Activated CD8-positive, alpha-beta memory T cell treated with anti-CD3 and anti-CD28 coated beads, Interleukin-2, amount 10 ng/mL, durations not matched to agents 7 days and 5 days (primary cell): ENCODE measurements at regions not wholly inside any gene's neighbourhood (a gene's known extent, or its start where the extent isn't known, plus 50 kb on each side); places are given as distances from the start of the nearest gene placed in this dataset.
"Not testable (repeated sequence)": the region's sequence is repeated elsewhere in the genome, so short reads cannot be mapped to it uniquely, and the experiment has no call there.

Experiments
- ATAC-seq: fragments of 150-1000 bp; cut with Tn5 transposase; one replicate; pipeline ENCODE4 v1.10.0; 2021; ENCODE audit warnings: moderate library complexity
- CTCF ChIA-PET: fragments of 350-600 bp; sonication (Branson Sonifier 250); formaldehyde crosslinking; loops from one replicate; lab custom pipeline; 2021; ENCODE audit warnings: antibody characterized with exemption; lab: Charles Lee
- DNase-seq: peaks from one replicate; pipeline ENCODE4 v3.0.0-alpha.2; 2020
- H3K27ac Mint-ChIP-seq: one replicate; pipeline ENCODE4 v1.8.0; 2021; ENCODE audit warnings: mild to moderate bottlenecking, mixed read lengths
- H3K27me3 Mint-ChIP-seq: one replicate; pipeline ENCODE4 v1.8.0; 2021; ENCODE audit warnings: mixed read lengths
- H3K36me3 Mint-ChIP-seq: one replicate; pipeline ENCODE4 v1.8.0; 2021; ENCODE audit warnings: mild to moderate bottlenecking, mixed read lengths
- H3K4me1 Mint-ChIP-seq: one replicate; pipeline ENCODE4 v1.8.0; 2021; ENCODE audit warnings: mixed read lengths
- H3K4me3 Mint-ChIP-seq: one replicate; pipeline ENCODE4 v1.8.0; 2021; ENCODE audit warnings: mild to moderate bottlenecking, moderate library complexity, mixed read lengths
- H3K9me3 Mint-ChIP-seq: one replicate; pipeline ENCODE4 v1.8.0; 2022; ENCODE audit warnings: low read depth, mixed read lengths

DNA sequence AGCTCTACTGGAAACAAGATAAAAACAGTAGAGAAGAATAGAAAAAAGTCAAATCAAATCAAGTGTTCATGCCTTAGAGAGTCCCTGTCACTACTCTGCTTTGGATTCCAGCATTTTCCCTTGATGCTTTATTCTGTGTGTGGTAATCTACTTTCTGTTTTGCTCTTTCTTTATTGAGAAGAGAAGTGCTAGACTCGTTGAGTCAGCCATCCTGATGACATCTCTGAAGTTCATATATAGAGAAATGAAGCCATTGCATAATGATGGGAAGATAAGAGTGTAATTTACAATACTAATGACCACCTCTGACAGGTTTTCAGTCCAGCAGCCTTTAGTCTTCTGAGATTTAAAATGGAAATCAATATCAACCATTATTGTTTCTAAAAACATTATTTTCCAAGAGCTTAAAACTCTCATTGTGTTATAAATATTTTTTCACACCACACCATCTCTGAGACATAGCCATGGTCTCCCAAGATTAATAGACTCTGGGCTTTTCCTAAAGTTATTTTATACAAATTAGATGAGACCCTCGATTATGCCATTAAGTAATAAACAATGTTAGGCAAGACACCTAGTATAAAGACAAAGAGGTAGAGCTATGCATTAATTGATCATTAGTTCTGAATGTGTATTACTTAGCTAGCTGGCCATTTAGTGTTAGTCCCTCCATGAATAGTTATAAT, 679.0 kb upstream of the ACVR2A start:
- Mint-ChIP-seq H3K27ac (no peak overlapping the region), H3K36me3 (no peaks in the 10 kb centered on the region), H3K4me3 (no peak overlapping the region), H3K9me3 (peaks cover 2% of the 10 kb centered on the region), H3K27me3 (no peaks in the 10 kb centered on the region), H3K4me1 (no peaks in the 10 kb centered on the region)
- CTCF ChIA-PET = no interaction called here
- ATAC-seq (no peak), DNase-seq (no peak)

DNA sequence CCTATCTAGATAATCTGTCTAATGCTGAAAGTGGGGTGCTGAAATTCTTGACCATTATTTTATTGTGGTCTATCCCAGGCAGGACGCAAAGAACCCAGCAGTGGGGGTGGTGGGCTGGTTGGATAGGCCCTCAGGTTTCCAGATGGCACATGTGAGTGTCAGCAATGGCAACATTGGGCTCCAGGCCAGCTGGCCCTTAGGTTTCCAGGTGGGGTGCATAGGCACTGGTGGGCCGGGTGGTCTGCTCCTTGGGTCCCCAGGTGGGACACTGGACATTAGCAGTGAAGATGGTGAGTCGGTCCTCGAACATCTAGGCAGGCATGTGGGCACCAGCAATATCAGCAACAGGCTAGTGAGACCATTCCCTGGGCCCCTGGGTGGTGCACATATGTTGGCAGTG, 680.3 kb upstream of the ACVR2A start:
- CTCF ChIA-PET = no interaction called here
- H3K27ac Mint-ChIP-seq = no peak overlapping the region
- no peaks in the 10 kb centered on the region for H3K4me1 Mint-ChIP-seq
- H3K9me3 Mint-ChIP-seq = peaks cover 2% of the 10 kb centered on the region
- no peaks in the 10 kb centered on the region for H3K36me3 Mint-ChIP-seq
- DNase-seq (no peak), ATAC-seq (no peak)
- H3K4me3 Mint-ChIP-seq = no peak overlapping the region
- H3K27me3 Mint-ChIP-seq = no peaks in the 10 kb centered on the region

DNA sequence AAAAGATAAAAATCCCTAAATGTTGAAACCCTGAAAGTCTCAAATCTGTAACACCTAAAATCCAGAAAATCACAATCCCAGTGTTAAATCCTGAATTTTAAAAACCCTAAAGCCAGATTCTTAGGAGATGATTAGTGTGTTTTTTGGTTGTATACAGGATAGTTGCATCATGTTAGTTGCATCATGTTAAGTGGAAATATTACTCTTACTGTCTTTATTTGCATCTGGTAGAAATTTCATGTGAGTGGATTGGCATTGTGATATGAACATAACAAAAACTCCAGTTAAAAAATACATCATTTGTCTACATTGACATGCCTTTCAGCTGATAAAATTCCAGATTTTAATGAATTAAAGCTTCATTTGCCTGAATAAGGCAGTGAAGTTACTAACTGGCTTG, 683.1 kb upstream of the ACVR2A start:
- H3K9me3 Mint-ChIP-seq = peaks cover 2% of the 10 kb centered on the region
- H3K27me3 Mint-ChIP-seq = no peaks in the 10 kb centered on the region
- H3K36me3 Mint-ChIP-seq = no peaks in the 10 kb centered on the region
- ATAC-seq (no peak), DNase-seq (no peak)
- CTCF ChIA-PET = no interaction called here
- H3K27ac Mint-ChIP-seq = no peak overlapping the region
- no peaks in the 10 kb centered on the region for H3K4me1 Mint-ChIP-seq
- H3K4me3 Mint-ChIP-seq = no peak overlapping the region

DNA sequence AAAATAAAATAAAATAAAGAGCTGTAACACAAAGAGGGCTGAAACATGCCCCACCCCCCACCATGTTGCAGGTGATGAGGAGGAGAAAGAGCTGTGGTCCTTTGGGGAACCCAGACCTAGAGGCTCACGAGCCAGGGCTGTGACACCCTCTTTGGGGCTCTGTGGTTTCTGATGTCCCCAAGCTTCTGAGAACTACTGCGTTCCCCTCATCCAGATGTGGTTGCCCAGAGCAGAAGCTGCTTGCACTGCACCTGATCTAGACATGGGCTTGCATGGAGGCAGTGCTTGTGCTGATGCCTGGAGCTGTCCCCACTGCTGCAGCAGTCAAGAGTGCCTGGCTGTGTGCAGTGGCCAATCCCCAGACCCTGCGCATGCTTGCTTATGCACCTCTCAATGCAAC, 687.9 kb upstream of the ACVR2A start:
- H3K36me3 Mint-ChIP-seq = no peaks in the 10 kb centered on the region
- no peaks in the 10 kb centered on the region for H3K4me1 Mint-ChIP-seq
- CTCF ChIA-PET = no interaction called here
- H3K9me3 Mint-ChIP-seq = no peaks in the 10 kb centered on the region
- no peak for ATAC-seq
- H3K27me3 Mint-ChIP-seq = no peaks in the 10 kb centered on the region
- no peak for DNase-seq
- H3K4me3 Mint-ChIP-seq = no peak overlapping the region
- no peak overlapping the region for H3K27ac Mint-ChIP-seq

DNA sequence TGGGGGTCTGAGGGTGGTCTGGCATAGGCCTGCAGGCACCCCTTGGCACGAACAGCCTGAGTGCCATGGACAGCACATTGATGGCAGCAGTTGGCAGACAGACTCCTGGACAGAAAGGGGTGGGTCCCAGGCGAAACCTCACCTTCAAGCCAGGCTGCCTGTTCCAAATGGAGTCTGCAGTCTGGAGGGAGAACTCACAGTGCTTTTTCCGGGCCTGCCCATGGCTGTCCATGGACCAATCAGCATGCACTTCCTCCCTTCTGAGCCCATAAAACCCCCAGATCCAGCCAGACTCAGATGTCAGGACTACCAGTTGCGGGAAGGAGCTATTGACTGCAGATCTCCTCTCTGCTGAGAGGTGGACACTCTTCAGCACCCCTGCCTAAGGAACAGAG, 694.6 kb upstream of the ACVR2A start:
- H3K27ac Mint-ChIP-seq = no peak overlapping the region
- no peaks in the 10 kb centered on the region for H3K27me3 Mint-ChIP-seq
- CTCF ChIA-PET = no interaction called here

DNA sequence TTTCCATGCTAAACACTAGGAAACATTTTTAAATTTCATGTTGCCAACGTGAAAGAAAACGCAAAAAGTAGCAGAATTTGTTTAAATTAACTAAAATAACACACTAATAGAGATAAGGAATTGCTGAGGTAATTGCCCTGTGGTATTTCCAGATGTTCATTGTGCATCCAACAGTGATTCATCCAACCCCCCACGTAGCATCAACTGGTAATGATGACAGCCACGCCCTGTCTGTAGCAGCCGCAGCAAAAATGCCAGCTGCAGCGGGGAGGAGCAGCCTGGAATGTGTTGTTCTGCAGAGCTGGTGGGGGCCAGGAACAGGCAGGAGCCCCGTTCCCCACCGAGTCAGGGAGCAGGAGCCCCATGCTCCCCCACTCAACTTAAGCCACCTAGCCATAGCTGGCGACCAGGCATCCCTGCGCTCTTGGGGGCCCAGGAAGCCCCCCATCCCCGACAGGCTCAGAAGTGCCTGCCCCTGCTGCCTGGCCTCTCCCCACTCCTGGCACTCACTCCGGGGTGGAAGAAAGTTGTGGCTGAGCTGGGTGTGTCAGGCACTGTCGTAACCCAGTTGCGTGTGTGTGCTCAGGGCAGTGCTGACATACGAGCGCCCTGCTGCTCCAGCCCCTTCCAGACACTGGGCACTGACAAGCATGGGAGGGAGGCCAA, 695.1 kb upstream of the ACVR2A start:
- no peaks in the 10 kb centered on the region for H3K9me3 Mint-ChIP-seq
- H3K4me1 Mint-ChIP-seq = no peaks in the 10 kb centered on the region
- DNase-seq = no peak
- CTCF ChIA-PET = no interaction called here
- no peak for ATAC-seq
- H3K27me3 Mint-ChIP-seq = no peaks in the 10 kb centered on the region
- H3K27ac Mint-ChIP-seq = no peak overlapping the region
- no peaks in the 10 kb centered on the region for H3K36me3 Mint-ChIP-seq
- H3K4me3 Mint-ChIP-seq = no peak overlapping the region

More for the DNA sequence above, 694.6 kb upstream of the ACVR2A start:
- DNase-seq (no peak), ATAC-seq (no peak)
- no peaks in the 10 kb centered on the region for H3K36me3 Mint-ChIP-seq
- H3K4me3 Mint-ChIP-seq = no peak overlapping the region
- H3K9me3 Mint-ChIP-seq = no peaks in the 10 kb centered on the region
- no peaks in the 10 kb centered on the region for H3K4me1 Mint-ChIP-seq

DNA sequence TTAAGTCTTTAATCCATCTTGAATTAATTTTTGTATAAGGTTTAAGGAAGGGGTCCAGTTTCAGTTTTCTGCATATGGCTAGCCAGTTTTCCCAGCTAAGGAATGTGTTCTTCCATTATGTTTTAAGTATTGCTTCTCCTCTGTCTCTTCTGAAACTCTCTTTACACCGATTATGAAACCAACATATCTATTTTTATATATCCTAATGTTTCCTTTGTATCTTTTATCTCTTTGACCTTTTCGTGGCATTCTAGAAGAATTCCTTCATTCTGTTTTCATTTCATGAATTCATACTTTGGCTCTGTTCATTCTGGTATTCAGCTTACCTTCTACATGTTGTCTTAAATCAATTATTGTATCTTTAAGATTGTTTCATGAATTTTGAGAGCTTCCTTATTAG, 697.0 kb upstream of the ACVR2A start:
- no peak overlapping the region for H3K4me3 Mint-ChIP-seq
- no peak overlapping the region for H3K27ac Mint-ChIP-seq
- DNase-seq (no peak), ATAC-seq (no peak)
- CTCF ChIA-PET = no interaction called here
- H3K9me3 Mint-ChIP-seq = no peaks in the 10 kb centered on the region
- no peaks in the 10 kb centered on the region for H3K4me1 Mint-ChIP-seq
- H3K36me3 Mint-ChIP-seq = no peaks in the 10 kb centered on the region
- H3K27me3 Mint-ChIP-seq = no peaks in the 10 kb centered on the region

DNA sequence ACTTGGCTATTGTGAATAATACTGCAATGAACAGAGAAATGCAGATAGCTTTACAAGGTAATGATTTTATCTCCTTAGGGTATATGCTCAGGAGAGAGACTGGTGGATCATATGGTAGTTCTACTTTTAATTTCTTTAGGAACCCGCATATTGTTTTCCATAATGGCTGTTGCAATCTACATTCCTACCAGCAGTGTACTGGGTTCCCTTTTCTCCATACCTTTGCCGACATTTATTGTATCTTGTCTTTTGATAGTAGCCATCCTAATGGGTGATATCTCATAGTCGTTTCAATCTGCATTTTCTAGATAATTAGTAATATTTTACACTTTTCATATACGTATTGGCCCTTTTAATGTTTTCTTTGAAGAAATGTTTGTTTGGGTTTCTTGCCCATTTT, 702.9 kb upstream of the ACVR2A start:
- no peaks in the 10 kb centered on the region for H3K4me1 Mint-ChIP-seq
- H3K4me3 Mint-ChIP-seq = no peak overlapping the region
- DNase-seq (no peak), ATAC-seq (no peak)
- H3K27ac Mint-ChIP-seq = no peak overlapping the region
- H3K9me3 Mint-ChIP-seq = no peaks in the 10 kb centered on the region
- no peaks in the 10 kb centered on the region for H3K27me3 Mint-ChIP-seq
- H3K36me3 Mint-ChIP-seq = no peaks in the 10 kb centered on the region
- CTCF ChIA-PET = interaction anchor here (1.0 kb wide), 1 partner anchor 49 kb away, joined by 3 read pairs; no protein-coding TSS in a partner anchor

DNA sequence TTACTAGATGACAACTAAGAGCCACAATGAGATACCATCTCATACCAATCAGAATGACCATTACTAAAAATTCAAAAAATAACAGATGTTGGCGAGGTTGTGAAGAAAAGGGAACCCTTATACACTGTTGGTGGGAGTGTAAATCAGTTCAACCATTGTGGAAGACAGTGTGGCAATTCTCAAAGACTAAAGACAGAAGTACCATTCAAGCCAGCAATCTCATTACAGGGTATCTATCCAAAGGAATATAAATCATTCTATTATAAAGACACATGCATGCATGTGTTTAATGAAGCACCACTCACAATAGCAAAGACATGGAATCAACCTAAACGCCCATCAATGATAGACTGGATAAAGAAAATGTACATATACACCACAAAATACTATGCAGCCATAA, 705.1 kb upstream of the ACVR2A start:
- DNase-seq, H3K27me3 Mint-ChIP-seq, H3K27ac Mint-ChIP-seq, ATAC-seq, H3K36me3 Mint-ChIP-seq, CTCF ChIA-PET, H3K9me3 Mint-ChIP-seq, H3K4me1 Mint-ChIP-seq, H3K4me3 Mint-ChIP-seq: not testable (repeated sequence)

DNA sequence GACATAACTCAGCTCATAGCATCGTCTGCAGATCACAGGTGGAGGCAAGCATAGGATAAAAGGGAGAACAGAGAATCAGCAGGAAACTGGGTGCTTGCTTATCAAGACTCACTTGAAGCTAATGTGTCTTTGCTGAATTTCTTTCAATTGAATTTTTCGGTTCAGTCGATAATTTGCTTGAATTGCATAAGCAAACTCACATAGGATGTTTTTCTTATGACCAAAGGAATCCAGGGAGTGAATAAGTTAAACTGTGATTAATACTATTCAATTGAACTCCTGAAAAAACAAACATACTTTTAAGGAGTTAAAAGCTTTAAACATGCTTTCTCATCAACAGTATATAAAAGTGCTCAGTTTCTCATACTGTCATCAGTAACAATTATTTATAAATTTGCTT, 707.1 kb upstream of the ACVR2A start:
- no peaks in the 10 kb centered on the region for H3K4me1 Mint-ChIP-seq
- no peak overlapping the region for H3K27ac Mint-ChIP-seq
- H3K27me3 Mint-ChIP-seq = no peaks in the 10 kb centered on the region
- H3K36me3 Mint-ChIP-seq = no peaks in the 10 kb centered on the region
- DNase-seq = no peak
- CTCF ChIA-PET = interaction anchor here (1.2 kb wide), 1 partner anchor 30 kb away, joined by 3 read pairs; no protein-coding TSS in a partner anchor
- no peaks in the 10 kb centered on the region for H3K9me3 Mint-ChIP-seq
- no peak overlapping the region for H3K4me3 Mint-ChIP-seq
- ATAC-seq = no peak

DNA sequence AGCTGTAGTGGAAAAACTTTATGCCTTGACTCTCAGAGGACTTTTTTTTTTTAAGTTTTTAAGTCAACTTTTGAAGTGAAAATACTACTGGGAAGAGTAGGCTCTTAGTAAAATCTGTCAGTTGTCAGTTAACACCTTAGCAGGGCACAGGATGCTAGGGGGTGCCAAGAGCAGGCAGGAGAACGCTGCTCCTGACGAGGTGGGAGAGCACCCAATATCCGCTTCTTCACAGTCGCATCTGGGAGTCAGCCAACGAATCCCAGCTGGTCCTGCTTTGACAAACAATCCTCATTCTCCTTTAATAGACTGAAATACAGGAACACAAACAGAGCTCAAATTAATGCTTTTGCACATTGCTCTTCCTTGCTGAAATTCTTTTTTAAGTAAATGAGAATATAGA, 709.5 kb upstream of the ACVR2A start:
- DNase-seq (no peak), ATAC-seq (no peak)
- Mint-ChIP-seq H3K4me3 (no peak overlapping the region), H3K36me3 (no peaks in the 10 kb centered on the region), H3K9me3 (no peaks in the 10 kb centered on the region), H3K27me3 (no peaks in the 10 kb centered on the region), H3K27ac (no peak overlapping the region), H3K4me1 (no peaks in the 10 kb centered on the region)
- CTCF ChIA-PET = no interaction called here

DNA sequence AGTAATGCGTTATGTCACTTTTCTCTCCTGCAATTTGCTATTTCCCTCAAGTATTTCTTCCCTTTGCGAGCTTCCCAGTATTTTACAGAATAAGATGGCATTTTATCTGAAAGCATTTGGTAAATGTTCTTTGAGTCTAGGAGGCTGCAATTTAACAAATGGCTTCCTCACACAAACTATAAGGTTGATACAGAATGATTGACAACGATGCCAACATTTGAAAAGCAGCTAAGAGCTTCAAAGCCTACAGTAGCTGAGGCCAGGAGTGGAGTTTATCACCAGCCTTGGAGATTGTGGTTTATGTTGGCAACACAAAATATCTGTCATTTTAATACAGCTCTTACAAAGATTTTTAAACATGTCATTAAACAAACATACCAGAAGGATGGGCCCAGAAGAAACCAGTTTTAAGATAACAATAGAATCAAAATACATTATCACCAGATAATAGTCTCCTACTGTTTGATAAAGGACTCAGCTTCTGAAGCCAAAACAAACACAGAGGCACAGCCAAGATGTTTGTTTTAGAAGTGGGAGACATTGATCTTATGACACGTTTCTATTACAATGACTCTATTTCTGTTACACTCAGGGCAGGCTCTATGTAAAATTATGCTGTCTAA, 711.4 kb upstream of the ACVR2A start:
- ATAC-seq = no peak
- H3K27me3 Mint-ChIP-seq = no peaks in the 10 kb centered on the region
- H3K9me3 Mint-ChIP-seq = no peaks in the 10 kb centered on the region
- CTCF ChIA-PET = no interaction called here
- H3K36me3 Mint-ChIP-seq = no peaks in the 10 kb centered on the region
- H3K4me3 Mint-ChIP-seq = no peak overlapping the region
- DNase-seq = no peak
- H3K4me1 Mint-ChIP-seq = no peaks in the 10 kb centered on the region
- no peak overlapping the region for H3K27ac Mint-ChIP-seq

DNA sequence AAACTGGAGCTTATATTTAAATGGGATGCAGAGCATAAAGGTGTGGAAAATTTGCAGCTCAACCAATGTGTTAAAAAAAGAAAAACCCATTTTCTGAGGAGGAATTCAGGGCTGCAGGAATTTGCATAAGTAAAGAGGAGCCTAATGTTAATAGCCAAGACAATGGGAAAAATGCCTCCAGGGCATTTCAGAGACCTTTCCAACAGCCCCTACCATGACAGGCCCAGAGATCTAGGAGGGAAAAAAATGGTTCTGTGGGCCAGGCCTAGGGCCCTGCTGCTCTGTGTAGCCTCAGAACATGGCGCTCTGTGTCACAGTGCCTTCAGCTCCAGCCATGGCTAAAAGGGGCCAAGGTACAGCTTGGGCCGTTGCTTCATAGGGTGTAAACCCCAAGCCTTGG, 719.7 kb upstream of the ACVR2A start:
- H3K9me3 Mint-ChIP-seq = peaks cover 6% of the 10 kb centered on the region
- H3K36me3 Mint-ChIP-seq = no peaks in the 10 kb centered on the region
- ATAC-seq = no peak
- no peaks in the 10 kb centered on the region for H3K27me3 Mint-ChIP-seq
- H3K27ac Mint-ChIP-seq = no peak overlapping the region
- no peak for DNase-seq
- CTCF ChIA-PET = no interaction called here
- H3K4me1 Mint-ChIP-seq = no peaks in the 10 kb centered on the region
- H3K4me3 Mint-ChIP-seq = no peak overlapping the region

DNA sequence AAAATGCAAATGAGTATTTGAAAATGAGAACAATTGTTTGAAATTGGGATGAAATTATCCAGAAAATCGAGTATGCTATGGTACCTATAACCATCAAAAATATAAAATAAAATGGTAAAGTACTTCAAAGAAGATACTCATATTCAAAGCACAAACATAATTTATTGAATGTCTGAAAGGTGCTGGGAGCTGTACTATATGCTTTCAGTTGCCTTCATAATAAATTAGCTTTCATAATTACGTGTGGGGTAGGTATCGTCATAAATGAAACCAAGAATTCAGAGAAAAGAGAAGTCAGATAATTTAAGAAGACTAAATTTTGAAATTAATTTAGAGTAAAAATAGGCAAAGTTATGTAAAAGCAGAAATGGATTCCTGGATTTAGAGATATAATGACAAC, 721.9 kb upstream of the ACVR2A start:
- CTCF ChIA-PET = no interaction called here
- Mint-ChIP-seq H3K4me1 (no peaks in the 10 kb centered on the region), H3K27me3 (no peaks in the 10 kb centered on the region), H3K9me3 (peaks cover 8% of the 10 kb centered on the region), H3K27ac (no peak overlapping the region), H3K4me3 (no peak overlapping the region), H3K36me3 (no peaks in the 10 kb centered on the region)
- ATAC-seq (no peak), DNase-seq (no peak)
